B cell (primary cell): ENCODE measurements at regions not wholly inside any gene's neighbourhood (a gene's known extent, or its start where the extent isn't known, plus 50 kb on each side); places are given as distances from the start of the nearest gene placed in this dataset.

Source experiments
- ATAC-seq: fragments of 200-7000 bp; cut with Tn5 transposase; one replicate; pipeline ENCODE4 v1.10.0; 2021; ENCODE audit warnings: low read depth, mild to moderate bottlenecking, moderate number of reproducible peaks, moderate library complexity
- CTCF ChIA-PET: fragments of 350-600 bp; sonication (Branson Sonifier 250); formaldehyde crosslinking; loops from one replicate; lab custom pipeline; 2021; ENCODE audit warnings: antibody characterized with exemption, inconsistent platforms; lab: Charles Lee
- POLR2A ChIA-PET: fragments of 350-600 bp; sonication (Branson Sonifier 250); formaldehyde crosslinking; loops from one replicate; lab custom pipeline; 2021; ENCODE audit warnings: antibody characterized with exemption; lab: Charles Lee
- DNase-seq: peaks from one replicate; pipeline ENCODE4 v3.0.0; 2013
- H2AFZ ChIP-seq: 2 replicates; pipeline ENCODE4 v1.6.1; 2012; ENCODE audit warnings: mild to moderate bottlenecking, low read depth, low read length; ENCODE audit not compliant: insufficient read depth, poor library complexity, severe bottlenecking
- H3K27ac ChIP-seq, 2 donors: 1 replicate in 1 of 2; 2 replicates in 1 of 2; pipeline ENCODE4 v1.5.1; 2012 to 2013; ENCODE audit warnings: low read length in 2 of 2, mild to moderate bottlenecking in 2 of 2, moderate library complexity in 1 of 2
- H3K27me3 ChIP-seq, 4 experiments: fragments of 200-600 bp in 1 of 4; sonication (generic) in 1 of 4; replicated peaks in 1 of 4; 1 replicate in 2 of 4; 2 replicates in 2 of 4; pipeline versions ENCODE4 v1.6.1 to v1.7.0; 2013 to 2016; ENCODE audit warnings: low read length in 3 of 4, mild to moderate bottlenecking in 2 of 4, mixed read lengths in 1 of 4, moderate library complexity in 1 of 4; ENCODE audit not compliant: insufficient read depth in 4 of 4, control insufficient read depth in 3 of 4; ENCODE audit errors: control extremely low read depth in 1 of 4
- H3K36me3 ChIP-seq, 2 experiments: replicated peaks in 1 of 2; 1 replicate in 1 of 2; 2 replicates in 1 of 2; pipeline versions ENCODE4 v1.6.1 to v1.7.1; 2013; ENCODE audit warnings: low read length in 1 of 2; ENCODE audit not compliant: insufficient read depth in 2 of 2, control insufficient read depth in 1 of 2; ENCODE audit errors: control extremely low read depth in 1 of 2, extremely low read depth in 1 of 2
- H3K4me1 ChIP-seq, 2 donors: fragments of 200-600 bp in 1 of 2; sonication (generic) in 1 of 2; 1 replicate in 1 of 2; 2 replicates in 1 of 2; pipeline versions ENCODE4 v1.5.1 to v1.6.1; 2013 to 2017; ENCODE audit warnings: low read length in 2 of 2; ENCODE audit not compliant: control insufficient read depth in 2 of 2, insufficient read depth in 2 of 2
- H3K4me2 ChIP-seq: replicated peaks from 2 replicates; pipeline ENCODE3; 2012; ENCODE audit warnings: mild to moderate bottlenecking, low read depth, low read length; ENCODE audit not compliant: poor library complexity, severe bottlenecking
- H3K4me3 ChIP-seq, 5 experiments: fragments of 200-600 bp in 1 of 5; sonication (generic) in 1 of 5; 1 replicate in 3 of 5; 2 replicates in 2 of 5; pipeline versions ENCODE4 v1.5.1 to v1.7.0; 2011 to 2016; ENCODE audit warnings: low read length in 4 of 5, mild to moderate bottlenecking in 4 of 5, low read depth in 2 of 5, control low read depth in 1 of 5, moderate library complexity in 1 of 5; ENCODE audit not compliant: insufficient read depth in 1 of 5; ENCODE audit errors: control extremely low read depth in 1 of 5, extremely low read depth in 1 of 5
- H3K79me2 ChIP-seq: fragments of 200-600 bp; sonication (generic); one replicate; pipeline ENCODE4 v1.6.0; 2016; ENCODE audit warnings: low read length; ENCODE audit not compliant: control insufficient read depth, insufficient read depth
- H3K9ac ChIP-seq: fragments of 200-600 bp; sonication (generic); 2 replicates; pipeline ENCODE4 v1.6.1; 2017; ENCODE audit warnings: mild to moderate bottlenecking, low read length, moderate library complexity
- H3K9me3 ChIP-seq, 3 donors: one replicate each; pipeline versions ENCODE4 v1.6.1 to v1.7.1; 2013; ENCODE audit warnings: low read length in 2 of 3; ENCODE audit not compliant: control insufficient read depth in 2 of 3, insufficient read depth in 1 of 3; ENCODE audit errors: control extremely low read depth in 1 of 3
- H4K20me1 ChIP-seq: 2 replicates; pipeline ENCODE4 v1.6.0; 2012; ENCODE audit warnings: mild to moderate bottlenecking, low read length; ENCODE audit not compliant: insufficient read depth, control insufficient read depth, poor library complexity, severe bottlenecking
- H3K27ac Mint-ChIP-seq: one replicate; pipeline ENCODE4 v1.8.0; 2021; ENCODE audit warnings: mixed read lengths
- H3K27me3 Mint-ChIP-seq: one replicate; pipeline ENCODE4 v1.8.0; 2021; ENCODE audit warnings: mixed read lengths
- H3K4me1 Mint-ChIP-seq: one replicate; pipeline ENCODE4 v1.8.0; 2021; ENCODE audit warnings: mixed read lengths
- H3K4me3 Mint-ChIP-seq: one replicate; pipeline ENCODE4 v1.8.0; 2021; ENCODE audit warnings: mixed read lengths
- H3K9me3 Mint-ChIP-seq: one replicate; pipeline ENCODE4 v1.8.0; 2022; ENCODE audit warnings: mixed read lengths; ENCODE audit not compliant: insufficient read depth
- EZH2 ChIP-seq: IDR thresholded peaks from 2 replicates; pipeline ENCODE4 v1.6.1; 2012; ENCODE audit warnings: borderline replicate concordance, low read depth, mild to moderate bottlenecking, moderate library complexity, low read length; ENCODE audit not compliant: insufficient read depth, poor library complexity, severe bottlenecking
- WGBS: methylation state at CpG from one replicate; pipeline ENCODE4 v1.1.5; 2013; ENCODE audit warnings: missing lambda C conversion rate; ENCODE audit not compliant: insufficient coverage; 5-methylcytosine and 5-hydroxymethylcytosine counted together
- intact Hi-C: fragments of 100-400 bp; cut with micrococcal nuclease; formaldehyde crosslinking; loops from one replicate; pipeline ENCODE4 v1.10.0; 2022
- TF ChIP-seq, protein P1 (sequence below): fragments of 200-600 bp; IDR thresholded peaks from one replicate; pipeline ENCODE4 v1.8.0; 2022; ENCODE audit warnings: antibody characterized with exemption, mild to moderate bottlenecking

GRCh38 chr21:32826329-32827167 lies 55.0 kb upstream of the PAXBP1 start:
- H3K27ac Mint-ChIP-seq, result no peak overlapping the region
- no peak overlapping the region for H3K9ac ChIP-seq
- no peaks in the 10 kb centered on the region for H3K9me3 Mint-ChIP-seq
- peaks cover 13% of the 10 kb centered on the region for H3K27me3 Mint-ChIP-seq
- no peaks in the 10 kb centered on the region for H3K36me3 ChIP-seq
- DNase-seq (peak; percentile 64), ATAC-seq (peak; percentile 66)
- H3K27me3 ChIP-seq, result peaks cover 0 to 2% (median 0%) of the 10 kb centered on the region in 4 experiments
- ChIA-PET CTCF (interaction anchor here (0.7 to 3.0 kb wide), 15 partner anchors 9 to 783 kb away, joined by 3 to 25 read pairs (median 4); partner anchors contain the start of gene PAXBP1), POLR2A (no interaction called here)
- no peak overlapping the region for H3K4me3 Mint-ChIP-seq
- H3K79me2 ChIP-seq, result no peaks in the 10 kb centered on the region
- no peak overlapping the region for H3K4me2 ChIP-seq
- H3K27ac ChIP-seq, result no peak overlapping the region
- H3K4me3 ChIP-seq, result no peak overlapping the region
- WGBS, result 57% methylated on average over 6 of the region's 9 CpGs
- no peaks in the 10 kb centered on the region for H4K20me1 ChIP-seq
- no peaks in the 10 kb centered on the region for H3K4me1 ChIP-seq
- intact Hi-C loops, result loop anchor here (1.0 to 5.0 kb wide), 3 partner anchors 138 to 371 kb away; no protein-coding TSS in a partner anchor
- no peak overlapping the region for H2AFZ ChIP-seq
- H3K4me1 Mint-ChIP-seq, result no peaks in the 10 kb centered on the region
- TF ChIP-seq, protein P1, sequence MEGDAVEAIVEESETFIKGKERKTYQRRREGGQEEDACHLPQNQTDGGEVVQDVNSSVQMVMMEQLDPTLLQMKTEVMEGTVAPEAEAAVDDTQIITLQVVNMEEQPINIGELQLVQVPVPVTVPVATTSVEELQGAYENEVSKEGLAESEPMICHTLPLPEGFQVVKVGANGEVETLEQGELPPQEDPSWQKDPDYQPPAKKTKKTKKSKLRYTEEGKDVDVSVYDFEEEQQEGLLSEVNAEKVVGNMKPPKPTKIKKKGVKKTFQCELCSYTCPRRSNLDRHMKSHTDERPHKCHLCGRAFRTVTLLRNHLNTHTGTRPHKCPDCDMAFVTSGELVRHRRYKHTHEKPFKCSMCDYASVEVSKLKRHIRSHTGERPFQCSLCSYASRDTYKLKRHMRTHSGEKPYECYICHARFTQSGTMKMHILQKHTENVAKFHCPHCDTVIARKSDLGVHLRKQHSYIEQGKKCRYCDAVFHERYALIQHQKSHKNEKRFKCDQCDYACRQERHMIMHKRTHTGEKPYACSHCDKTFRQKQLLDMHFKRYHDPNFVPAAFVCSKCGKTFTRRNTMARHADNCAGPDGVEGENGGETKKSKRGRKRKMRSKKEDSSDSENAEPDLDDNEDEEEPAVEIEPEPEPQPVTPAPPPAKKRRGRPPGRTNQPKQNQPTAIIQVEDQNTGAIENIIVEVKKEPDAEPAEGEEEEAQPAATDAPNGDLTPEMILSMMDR, result peak; percentile 72
- TF ChIP-seq EZH2, result no peak
- peaks cover 0 to 10% (median 0%) of the 10 kb centered on the region in 3 donors for H3K9me3 ChIP-seq

DNA sequence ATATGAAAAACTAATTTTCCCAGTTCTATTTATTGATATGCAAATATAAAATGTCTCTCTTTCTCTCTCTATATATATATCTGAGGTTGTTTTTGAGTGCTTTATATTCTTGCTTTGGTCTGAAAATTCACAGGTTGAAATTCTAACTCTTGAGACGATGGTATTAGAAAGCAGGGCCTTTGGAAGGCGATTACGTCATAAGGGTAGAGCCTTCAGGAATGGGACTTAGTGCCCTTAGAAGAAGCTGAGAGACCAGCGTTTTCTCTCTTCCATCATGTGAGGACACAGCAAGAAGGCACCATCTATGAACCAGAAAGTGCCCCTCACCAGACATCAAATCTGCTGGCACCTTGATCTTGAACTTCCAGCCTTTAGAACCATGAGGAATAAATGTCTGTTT lies 57.4 kb upstream of the PAXBP1 start:
- DNase-seq (no peak), ATAC-seq (no peak)
- no peak overlapping the region for H3K9ac ChIP-seq
- WGBS, result 100% methylated on average over 3 of the region's 4 CpGs
- H3K4me2 ChIP-seq, result no peak overlapping the region
- no peak overlapping the region for H3K4me3 ChIP-seq
- H3K36me3 ChIP-seq, result no peaks in the 10 kb centered on the region
- H3K79me2 ChIP-seq, result no peaks in the 10 kb centered on the region
- no peak overlapping the region for H3K27ac ChIP-seq
- intact Hi-C loops, result loop anchor here (5.0 kb wide), 1 partner anchor 368 kb away; no protein-coding TSS in a partner anchor
- ChIA-PET CTCF (interaction anchor here (0.6 to 1.4 kb wide), 5 partner anchors 24 to 368 kb away, joined by 3 to 4 read pairs (median 3); no protein-coding TSS in a partner anchor), POLR2A (no interaction called here)
- no peak for TF ChIP-seq EZH2
- TF ChIP-seq, protein P1, result no peak
- peaks cover 17% of the 10 kb centered on the region for H3K27me3 Mint-ChIP-seq
- H3K27me3 ChIP-seq, result peaks cover 0 to 8% (median 4%) of the 10 kb centered on the region in 4 experiments
- no peaks in the 10 kb centered on the region for H4K20me1 ChIP-seq
- no peak overlapping the region for H2AFZ ChIP-seq
- no peak overlapping the region for H3K27ac Mint-ChIP-seq
- no peaks in the 10 kb centered on the region for H3K4me1 ChIP-seq
- H3K4me1 Mint-ChIP-seq, result no peaks in the 10 kb centered on the region
- H3K4me3 Mint-ChIP-seq, result no peak overlapping the region
- H3K9me3 ChIP-seq, result peaks cover 0 to 10% (median 0%) of the 10 kb centered on the region in 3 donors
- H3K9me3 Mint-ChIP-seq, result no peaks in the 10 kb centered on the region
